Astrocyte (in vitro differentiated cells and primary cell): ENCODE measurements at regions not wholly inside any gene's neighbourhood (a gene's known extent, or its start where the extent isn't known, plus 50 kb on each side); places are given as distances from the start of the nearest gene placed in this dataset.

Experiments
- DNase-seq: peaks from one replicate; pipeline ENCODE4 v3.0.0-alpha.2; 2010; ENCODE audit warnings: low read depth
- FAIRE-seq: peaks from 2 replicates; lab custom pipeline; 2011; peaks lifted over from hg19 to GRCh38; lab: Jason Lieb, UNC
- H2AFZ ChIP-seq: 2 replicates; pipeline ENCODE4 v1.6.0; 2012; ENCODE audit warnings: low read depth, low read length, inconsistent platforms
- H3K27ac ChIP-seq: 2 replicates; pipeline ENCODE4 v1.5.1; 2011; ENCODE audit warnings: low read depth, low read length, inconsistent platforms
- H3K27me3 ChIP-seq: 2 replicates; pipeline ENCODE4 v1.6.0; 2011; ENCODE audit warnings: low read length, inconsistent platforms; ENCODE audit not compliant: insufficient read depth
- H3K36me3 ChIP-seq: 2 replicates; pipeline ENCODE4 v1.5.1; 2011; ENCODE audit warnings: low read length, inconsistent platforms; ENCODE audit not compliant: insufficient read depth
- H3K4me1 ChIP-seq: 2 replicates; pipeline ENCODE4 v1.5.1; 2011; ENCODE audit warnings: low read length, inconsistent platforms; ENCODE audit not compliant: insufficient read depth
- H3K4me2 ChIP-seq: 2 replicates; pipeline ENCODE4 v1.6.0; 2012; ENCODE audit warnings: low read length, inconsistent platforms
- H3K4me3 ChIP-seq: 2 replicates; pipeline ENCODE4 v1.5.1; 2011; ENCODE audit warnings: low read depth, mild to moderate bottlenecking, low read length, inconsistent platforms; ENCODE audit not compliant: insufficient read depth
- H3K79me2 ChIP-seq: 2 replicates; pipeline ENCODE4 v1.6.0; 2012; ENCODE audit warnings: mild to moderate bottlenecking, low read length, inconsistent platforms; ENCODE audit not compliant: insufficient read depth
- H3K9ac ChIP-seq: 2 replicates; pipeline ENCODE4 v1.6.0; 2012; ENCODE audit warnings: mild to moderate bottlenecking, low read length, inconsistent platforms
- H3K9me3 ChIP-seq: 2 replicates; pipeline ENCODE4 v1.5.1; 2012; ENCODE audit warnings: low read depth, mild to moderate bottlenecking, low read length, inconsistent platforms; ENCODE audit not compliant: insufficient read depth
- H4K20me1 ChIP-seq: 2 replicates; pipeline ENCODE4 v1.6.0; 2012; ENCODE audit warnings: low read length, inconsistent platforms; ENCODE audit not compliant: insufficient read depth
- H3K27ac Mint-ChIP-seq: one replicate; pipeline ENCODE4 v1.8.0; 2021; ENCODE audit warnings: mild to moderate bottlenecking, mixed read lengths; ENCODE audit not compliant: unreplicated experiment
- H3K27me3 Mint-ChIP-seq: one replicate; pipeline ENCODE4 v1.8.0; 2021; ENCODE audit warnings: low read depth, mixed read lengths; ENCODE audit not compliant: unreplicated experiment
- H3K36me3 Mint-ChIP-seq: one replicate; pipeline ENCODE4 v1.8.0; 2021; ENCODE audit warnings: low read depth, mixed read lengths; ENCODE audit not compliant: unreplicated experiment
- H3K4me1 Mint-ChIP-seq: one replicate; pipeline ENCODE4 v1.8.0; 2021; ENCODE audit warnings: low read depth, mixed read lengths; ENCODE audit not compliant: unreplicated experiment
- H3K4me3 Mint-ChIP-seq: one replicate; pipeline ENCODE4 v1.8.0; 2021; ENCODE audit warnings: mild to moderate bottlenecking, moderate library complexity, mixed read lengths; ENCODE audit not compliant: unreplicated experiment
- H3K9me3 Mint-ChIP-seq: one replicate; pipeline ENCODE4 v1.8.0; 2021; ENCODE audit warnings: mild to moderate bottlenecking, mixed read lengths; ENCODE audit not compliant: unreplicated experiment
- EZH2 ChIP-seq: IDR thresholded peaks from 2 replicates; pipeline ENCODE4 v1.6.1; 2012; ENCODE audit warnings: mild to moderate bottlenecking, low read length, inconsistent platforms; ENCODE audit not compliant: insufficient read depth
- TF ChIP-seq, protein P1 (sequence below): IDR thresholded peaks from 2 replicates; pipeline ENCODE4 v1.5.1; 2011; ENCODE audit warnings: low read depth, mild to moderate bottlenecking, inconsistent platforms, low read length, moderate library complexity; ENCODE audit not compliant: insufficient read depth

DNA sequence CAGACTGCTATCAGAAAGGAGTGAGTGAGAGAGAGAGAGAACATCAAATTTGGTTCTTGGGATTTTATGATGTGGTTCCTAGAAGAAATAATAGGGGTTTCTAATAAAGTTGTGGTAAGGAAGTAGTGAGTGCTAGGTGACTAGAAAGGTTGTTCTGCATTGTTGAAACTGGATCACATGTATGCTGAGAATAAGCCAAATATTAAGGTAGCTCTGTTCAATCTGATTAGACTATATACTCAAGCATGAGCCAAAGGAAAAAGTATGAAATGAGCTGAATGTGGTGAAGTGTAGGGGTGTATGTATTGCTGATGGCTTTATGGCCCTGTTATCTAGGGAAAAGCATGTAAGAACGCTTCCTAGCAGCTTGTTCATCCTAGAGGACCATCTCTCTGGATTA lies 63.0 kb upstream of the IMPG1 start:
- Histone ChIP-seq H3K4me2 (no peak overlapping the region), H3K4me3 (no peak overlapping the region), H3K79me2 (no peaks in the 10 kb centered on the region), H4K20me1 (no peaks in the 10 kb centered on the region), H2AFZ (no peak overlapping the region), H3K27me3 (no peaks in the 10 kb centered on the region), H3K4me1 (no peaks in the 10 kb centered on the region), H3K9me3 (no peaks in the 10 kb centered on the region), H3K36me3 (no peaks in the 10 kb centered on the region), H3K9ac (no peak overlapping the region), H3K27ac (no peak overlapping the region)
- peaks cover 7% of the 10 kb centered on the region for H3K9me3 Mint-ChIP-seq
- no peaks in the 10 kb centered on the region for H3K36me3 Mint-ChIP-seq
- no peak overlapping the region for H3K27ac Mint-ChIP-seq
- no peak overlapping the region for H3K4me3 Mint-ChIP-seq
- FAIRE-seq (no peak), DNase-seq (no peak)
- TF ChIP-seq, protein P1, sequence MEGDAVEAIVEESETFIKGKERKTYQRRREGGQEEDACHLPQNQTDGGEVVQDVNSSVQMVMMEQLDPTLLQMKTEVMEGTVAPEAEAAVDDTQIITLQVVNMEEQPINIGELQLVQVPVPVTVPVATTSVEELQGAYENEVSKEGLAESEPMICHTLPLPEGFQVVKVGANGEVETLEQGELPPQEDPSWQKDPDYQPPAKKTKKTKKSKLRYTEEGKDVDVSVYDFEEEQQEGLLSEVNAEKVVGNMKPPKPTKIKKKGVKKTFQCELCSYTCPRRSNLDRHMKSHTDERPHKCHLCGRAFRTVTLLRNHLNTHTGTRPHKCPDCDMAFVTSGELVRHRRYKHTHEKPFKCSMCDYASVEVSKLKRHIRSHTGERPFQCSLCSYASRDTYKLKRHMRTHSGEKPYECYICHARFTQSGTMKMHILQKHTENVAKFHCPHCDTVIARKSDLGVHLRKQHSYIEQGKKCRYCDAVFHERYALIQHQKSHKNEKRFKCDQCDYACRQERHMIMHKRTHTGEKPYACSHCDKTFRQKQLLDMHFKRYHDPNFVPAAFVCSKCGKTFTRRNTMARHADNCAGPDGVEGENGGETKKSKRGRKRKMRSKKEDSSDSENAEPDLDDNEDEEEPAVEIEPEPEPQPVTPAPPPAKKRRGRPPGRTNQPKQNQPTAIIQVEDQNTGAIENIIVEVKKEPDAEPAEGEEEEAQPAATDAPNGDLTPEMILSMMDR: no peak
- no peak for TF ChIP-seq EZH2
- H3K27me3 Mint-ChIP-seq: no peaks in the 10 kb centered on the region
- H3K4me1 Mint-ChIP-seq: no peaks in the 10 kb centered on the region

DNA sequence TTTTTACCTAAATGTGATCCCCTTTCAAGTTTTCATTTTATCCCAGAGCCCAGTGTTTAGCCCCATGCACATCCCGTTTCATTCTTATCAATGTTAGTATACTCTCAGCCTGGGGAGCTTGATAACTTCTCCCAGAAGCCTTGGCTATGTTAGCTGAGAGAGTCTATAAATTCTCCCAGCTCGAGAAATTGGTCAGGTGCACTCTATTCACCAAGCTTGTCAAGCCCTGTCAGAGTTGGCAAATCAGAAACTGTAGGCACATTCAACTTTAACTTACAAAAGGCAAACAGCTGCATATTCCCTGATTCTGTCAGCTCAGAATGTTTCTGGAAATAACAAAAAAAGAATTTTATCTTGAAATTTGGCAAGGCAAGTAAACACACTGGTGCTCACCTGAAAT lies 62.2 kb upstream of the IMPG1 start:
- Histone ChIP-seq H4K20me1 (no peaks in the 10 kb centered on the region), H3K27ac (no peak overlapping the region), H3K27me3 (no peaks in the 10 kb centered on the region), H3K4me1 (no peaks in the 10 kb centered on the region), H3K4me2 (no peak overlapping the region), H2AFZ (no peak overlapping the region), H3K9me3 (no peaks in the 10 kb centered on the region), H3K36me3 (no peaks in the 10 kb centered on the region), H3K79me2 (no peaks in the 10 kb centered on the region), H3K4me3 (no peak overlapping the region), H3K9ac (no peak overlapping the region)
- Mint-ChIP-seq H3K27ac (no peak overlapping the region), H3K4me3 (no peak overlapping the region), H3K4me1 (no peaks in the 10 kb centered on the region), H3K27me3 (no peaks in the 10 kb centered on the region), H3K9me3 (peaks cover 7% of the 10 kb centered on the region), H3K36me3 (no peaks in the 10 kb centered on the region)
- TF ChIP-seq, protein P1: no peak
- TF ChIP-seq EZH2: no peak
- FAIRE-seq: no peak
- no peak for DNase-seq

DNA sequence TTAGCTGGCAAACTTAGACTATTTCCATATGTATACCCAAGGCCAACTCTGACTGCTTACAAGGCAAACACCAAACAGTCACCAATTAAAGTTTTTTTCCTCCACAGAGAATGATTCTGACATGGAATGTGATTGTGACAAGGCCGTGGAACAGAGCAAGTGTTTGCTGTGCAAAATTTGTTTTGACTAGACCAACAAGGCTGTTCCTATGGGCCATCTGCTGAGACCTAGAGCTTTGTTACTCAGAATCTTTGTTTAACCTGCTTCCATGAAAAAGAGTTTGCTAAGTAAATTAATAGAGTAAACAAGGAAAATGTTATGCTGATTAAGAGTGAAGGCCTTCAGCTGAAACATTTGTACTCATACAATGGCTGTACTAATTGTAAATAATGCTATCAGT lies 51.6 kb upstream of the IMPG1 start:
- no peak overlapping the region for H3K27ac Mint-ChIP-seq
- no peaks in the 10 kb centered on the region for H3K36me3 Mint-ChIP-seq
- no peak overlapping the region for H3K27ac ChIP-seq
- no peak overlapping the region for H3K4me2 ChIP-seq
- H2AFZ ChIP-seq: no peak overlapping the region
- H3K9ac ChIP-seq: no peak overlapping the region
- no peak overlapping the region for H3K4me3 Mint-ChIP-seq
- peaks cover 5% of the 10 kb centered on the region for H3K27me3 Mint-ChIP-seq
- no peak for TF ChIP-seq EZH2
- TF ChIP-seq, protein P1: no peak
- DNase-seq: no peak
- H3K79me2 ChIP-seq: no peaks in the 10 kb centered on the region
- H3K27me3 ChIP-seq: no peaks in the 10 kb centered on the region
- no peak for FAIRE-seq
- H3K36me3 ChIP-seq: no peaks in the 10 kb centered on the region
- no peaks in the 10 kb centered on the region for H3K4me1 Mint-ChIP-seq
- H3K9me3 Mint-ChIP-seq: no peaks in the 10 kb centered on the region
- H4K20me1 ChIP-seq: no peaks in the 10 kb centered on the region
- no peak overlapping the region for H3K4me3 ChIP-seq
- no peaks in the 10 kb centered on the region for H3K9me3 ChIP-seq
- H3K4me1 ChIP-seq: no peaks in the 10 kb centered on the region
